ENCODE measurements at regions not wholly inside any gene's neighbourhood (a gene's known extent, or its start where the extent isn't known, plus 50 kb on each side); places are given as distances from the start of the nearest gene placed in this dataset.
"Not testable (repeated sequence)": the region's sequence is repeated elsewhere in the genome, so short reads cannot be mapped to it uniquely, and the experiment has no call there.

- DNase-seq: no peak
These were observed 139.8 kb upstream of the LGR5 start for GRCh38 chr12:71299541-71300376.

- no peak for DNase-seq
These were observed 140.1 kb upstream of the TSPAN8 start for GRCh38 chr12:71297930-71298329.

- no peak for DNase-seq
These were observed 138.2 kb upstream of the TSPAN8 start for GRCh38 chr12:71295953-71296352.

GRCh38 chr12:71291746-71292145 lies 133.9 kb upstream of the TSPAN8 start:
- no peak for DNase-seq

- DNase-seq: no peak
These were observed 126.1 kb upstream of the TSPAN8 start for GRCh38 chr12:71283883-71284282.

GRCh38 chr12:71282925-71283324 lies 125.1 kb upstream of the TSPAN8 start:
- no peak for DNase-seq

- DNase-seq: no peak
These were observed 124.2 kb upstream of the TSPAN8 start for GRCh38 chr12:71282020-71282419.

- DNase-seq: no peak
These were observed 123.6 kb upstream of the TSPAN8 start for GRCh38 chr12:71281425-71281824.

- no peak for DNase-seq
These were observed 120.1 kb upstream of the TSPAN8 start for GRCh38 chr12:71277866-71278265.

- DNase-seq: no peak
These were observed 118.7 kb upstream of the TSPAN8 start for GRCh38 chr12:71276541-71276940.

GRCh38 chr12:71270794-71271193 lies 113.0 kb upstream of the TSPAN8 start:
- DNase-seq: not testable (repeated sequence)

GRCh38 chr12:71270057-71270456 lies 112.3 kb upstream of the TSPAN8 start:
- DNase-seq: no peak

GRCh38 chr12:71269281-71269598 lies 111.4 kb upstream of the TSPAN8 start:
- no peak for DNase-seq

GRCh38 chr12:71268598-71269280 lies 110.9 kb upstream of the TSPAN8 start:
- no peak for DNase-seq

GRCh38 chr12:71266606-71267005 lies 108.8 kb upstream of the TSPAN8 start:
- no peak for DNase-seq

GRCh38 chr12:71265731-71266130 lies 107.9 kb upstream of the TSPAN8 start:
- not testable (repeated sequence) for DNase-seq

GRCh38 chr12:71262466-71262865 lies 104.7 kb upstream of the TSPAN8 start:
- DNase-seq: no peak

- no peak for DNase-seq
These were observed 94.7 kb upstream of the TSPAN8 start for GRCh38 chr12:71252473-71252872.

GRCh38 chr12:71250166-71250565 lies 92.4 kb upstream of the TSPAN8 start:
- no peak for DNase-seq

GRCh38 chr12:71243370-71243769 lies 85.6 kb upstream of the TSPAN8 start:
- no peak for DNase-seq

GRCh38 chr12:71242511-71242910 lies 84.7 kb upstream of the TSPAN8 start:
- DNase-seq: no peak

- no peak for DNase-seq
These were observed 83.1 kb upstream of the TSPAN8 start for GRCh38 chr12:71240946-71241345.

GRCh38 chr12:71239731-71240130 lies 81.9 kb upstream of the TSPAN8 start:
- DNase-seq: no peak

- no peak for DNase-seq
These were observed 79.3 kb upstream of the TSPAN8 start for GRCh38 chr12:71237128-71237527.
